ENCODE measurements at regions not wholly inside any gene's neighbourhood (a gene's known extent, or its start where the extent isn't known, plus 50 kb on each side); places are given as distances from the start of the nearest gene placed in this dataset.

DNA sequence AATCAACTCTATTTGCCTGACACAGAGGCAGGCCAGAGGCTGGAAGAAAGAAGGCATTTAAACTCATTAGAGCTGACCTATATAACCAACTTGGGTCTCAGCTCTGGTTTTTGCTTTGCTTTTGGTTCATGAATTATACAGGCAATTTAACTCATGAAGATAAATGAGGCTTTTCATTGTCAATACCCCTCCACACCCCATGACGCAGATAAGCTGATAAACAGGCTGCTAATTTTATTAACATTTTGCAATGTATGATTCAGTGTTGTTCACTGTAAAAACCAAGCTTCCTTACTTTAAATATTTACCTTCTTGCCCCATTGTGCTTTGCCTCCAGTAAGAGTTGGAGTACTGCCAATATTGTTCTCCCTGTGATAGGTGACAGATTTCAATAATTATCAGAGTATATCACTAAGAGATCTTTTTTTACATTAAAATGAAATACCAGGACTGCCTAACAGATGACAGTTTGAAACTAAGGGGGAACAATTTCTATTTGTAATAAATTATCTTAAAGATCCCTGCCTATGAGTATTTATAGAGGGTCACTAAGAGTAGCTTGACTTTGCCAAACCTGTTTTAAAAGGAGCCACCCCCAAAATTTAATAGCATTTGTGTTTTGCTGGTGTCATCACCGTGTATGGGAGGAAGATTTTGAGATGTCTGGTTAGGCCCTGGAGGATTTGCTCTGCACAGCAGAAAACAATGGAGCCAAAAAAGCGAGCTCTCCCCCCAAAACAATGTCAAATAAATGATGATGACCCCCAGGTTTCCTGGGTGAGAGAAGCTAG, 472.7 kb upstream of the NBEA start:
- whole genome bisulfite sequencing, 5 donors, result 61 to 78% (median 67%) methylated on average over 3 of the region's 3 CpGs
- no peak for DNase-seq
- H3K4me1 ChIP-seq, result no peaks in the 10 kb centered on the region
- no peaks in the 10 kb centered on the region for H3K27me3 ChIP-seq (replicated peaks in 1 of 7)
- intact Hi-C loops (cut with DNase I; ENCODE audit: low total_unique reads), result no loop called here
- no peaks in the 10 kb centered on the region for H3K9me3 ChIP-seq
- H3K36me3 ChIP-seq, result no peaks in the 10 kb centered on the region
- H3K27ac ChIP-seq, result no peak overlapping the region
- no peak overlapping the region for H3K4me3 ChIP-seq
- TF ChIP-seq POLR2AphosphoS5 (IDR thresholded peaks at IDR 0.05) (no peak), POLR2A (IDR thresholded peaks at IDR 0.05) (no peak)
- TF ChIP-seq, protein P1, sequence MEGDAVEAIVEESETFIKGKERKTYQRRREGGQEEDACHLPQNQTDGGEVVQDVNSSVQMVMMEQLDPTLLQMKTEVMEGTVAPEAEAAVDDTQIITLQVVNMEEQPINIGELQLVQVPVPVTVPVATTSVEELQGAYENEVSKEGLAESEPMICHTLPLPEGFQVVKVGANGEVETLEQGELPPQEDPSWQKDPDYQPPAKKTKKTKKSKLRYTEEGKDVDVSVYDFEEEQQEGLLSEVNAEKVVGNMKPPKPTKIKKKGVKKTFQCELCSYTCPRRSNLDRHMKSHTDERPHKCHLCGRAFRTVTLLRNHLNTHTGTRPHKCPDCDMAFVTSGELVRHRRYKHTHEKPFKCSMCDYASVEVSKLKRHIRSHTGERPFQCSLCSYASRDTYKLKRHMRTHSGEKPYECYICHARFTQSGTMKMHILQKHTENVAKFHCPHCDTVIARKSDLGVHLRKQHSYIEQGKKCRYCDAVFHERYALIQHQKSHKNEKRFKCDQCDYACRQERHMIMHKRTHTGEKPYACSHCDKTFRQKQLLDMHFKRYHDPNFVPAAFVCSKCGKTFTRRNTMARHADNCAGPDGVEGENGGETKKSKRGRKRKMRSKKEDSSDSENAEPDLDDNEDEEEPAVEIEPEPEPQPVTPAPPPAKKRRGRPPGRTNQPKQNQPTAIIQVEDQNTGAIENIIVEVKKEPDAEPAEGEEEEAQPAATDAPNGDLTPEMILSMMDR (IDR thresholded peaks at IDR 0.05 in 8 of 11, conservative IDR thresholded peaks at IDR 0.05 in 3 of 11), result no peak

DNA sequence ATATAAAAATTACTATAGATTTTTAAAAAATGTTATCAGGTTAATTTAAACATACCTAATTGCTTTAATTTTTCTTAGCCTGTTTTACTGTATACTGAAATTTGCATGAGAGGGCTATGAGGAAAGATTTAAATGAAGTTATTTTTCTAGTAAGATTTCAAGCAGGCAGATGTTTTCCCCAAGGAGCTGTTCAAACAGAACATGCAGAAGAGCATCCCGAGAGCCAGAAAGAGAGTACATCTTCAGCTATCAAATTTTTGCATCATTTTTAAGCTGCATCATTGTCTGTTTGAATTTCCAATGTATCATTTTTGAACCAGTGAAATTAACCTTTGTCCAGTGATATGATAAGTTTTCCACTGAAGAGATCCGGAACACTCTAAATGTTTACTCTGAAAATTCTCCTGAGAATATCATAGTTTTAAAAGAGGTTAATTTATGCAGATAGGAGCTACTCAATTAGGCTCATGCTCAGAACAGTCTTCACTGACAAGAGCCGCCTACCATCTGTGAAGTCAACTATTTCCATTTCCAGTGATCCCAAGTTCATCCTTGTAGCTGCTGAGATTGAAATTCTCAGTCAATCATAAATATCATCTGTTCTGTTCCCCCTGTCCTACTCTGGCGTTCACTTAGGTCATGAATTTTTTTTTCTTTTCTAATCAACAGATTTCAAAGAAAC, 467.7 kb upstream of the NBEA start:
- intact Hi-C loops (cut with DNase I; ENCODE audit: low total_unique reads), result no loop called here
- H3K9me3 ChIP-seq, result peaks cover 0 to 5% (median 0%) of the 10 kb centered on the region in 8 donors
- no peak overlapping the region for H3K27ac ChIP-seq
- H3K4me3 ChIP-seq, result no peak overlapping the region
- 82 to 89% (median 85%) methylated on average over 4 of the region's 4 CpGs for WGBS, 5 donors
- H3K36me3 ChIP-seq, result no peaks in the 10 kb centered on the region
- TF ChIP-seq, protein P1 (IDR thresholded peaks at IDR 0.05 in 8 of 11, conservative IDR thresholded peaks at IDR 0.05 in 3 of 11), result no peak
- TF ChIP-seq POLR2AphosphoS5 (IDR thresholded peaks at IDR 0.05), result no peak
- TF ChIP-seq POLR2A (IDR thresholded peaks at IDR 0.05), result no peak
- no peak for DNase-seq
- H3K27me3 ChIP-seq (replicated peaks in 1 of 7), result no peaks in the 10 kb centered on the region
- H3K4me1 ChIP-seq, result no peaks in the 10 kb centered on the region

DNA sequence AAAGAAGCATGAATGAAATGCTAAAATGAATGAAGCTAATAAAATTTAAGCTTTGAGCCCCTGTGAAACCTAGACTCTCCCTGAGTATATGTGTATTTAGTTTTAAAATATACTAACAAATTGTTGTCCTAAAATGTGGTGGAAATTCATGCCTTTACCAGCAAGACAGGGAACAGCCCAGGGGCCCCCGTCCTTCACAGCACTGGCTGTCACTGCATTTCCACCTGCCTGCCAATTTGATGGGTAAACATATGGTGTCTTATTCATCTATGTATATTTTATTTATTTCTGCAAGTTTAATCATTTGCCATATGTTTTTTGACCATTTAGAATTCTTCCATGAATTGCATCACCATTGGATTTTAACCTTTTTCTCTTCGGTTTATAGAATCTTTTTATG, 463.7 kb upstream of the NBEA start:
- WGBS, 5 donors, result 60 to 80% (median 71%) methylated on average over 2 of the region's 2 CpGs

More for the DNA sequence above, 463.7 kb upstream of the NBEA start:
- no peak for DNase-seq
- Histone ChIP-seq H3K9me3 (peaks cover 0 to 5% (median 0%) of the 10 kb centered on the region in 8 donors), H3K4me1 (no peaks in the 10 kb centered on the region), H3K27me3 (replicated peaks in 1 of 7) (no peaks in the 10 kb centered on the region), H3K27ac (no peak overlapping the region), H3K4me3 (no peak overlapping the region), H3K36me3 (no peaks in the 10 kb centered on the region)
- TF ChIP-seq POLR2AphosphoS5 (IDR thresholded peaks at IDR 0.05) (no peak), POLR2A (IDR thresholded peaks at IDR 0.05) (no peak)
- TF ChIP-seq, protein P1 (IDR thresholded peaks at IDR 0.05 in 8 of 11, conservative IDR thresholded peaks at IDR 0.05 in 3 of 11), result no peak
- intact Hi-C loops (cut with DNase I; ENCODE audit: low total_unique reads), result no loop called here

Data from spleen (tissue), 11 donors.